ENCODE measurements at regions not wholly inside any gene's neighbourhood (a gene's known extent, or its start where the extent isn't known, plus 50 kb on each side); places are given as distances from the start of the nearest gene placed in this dataset.

DNA sequence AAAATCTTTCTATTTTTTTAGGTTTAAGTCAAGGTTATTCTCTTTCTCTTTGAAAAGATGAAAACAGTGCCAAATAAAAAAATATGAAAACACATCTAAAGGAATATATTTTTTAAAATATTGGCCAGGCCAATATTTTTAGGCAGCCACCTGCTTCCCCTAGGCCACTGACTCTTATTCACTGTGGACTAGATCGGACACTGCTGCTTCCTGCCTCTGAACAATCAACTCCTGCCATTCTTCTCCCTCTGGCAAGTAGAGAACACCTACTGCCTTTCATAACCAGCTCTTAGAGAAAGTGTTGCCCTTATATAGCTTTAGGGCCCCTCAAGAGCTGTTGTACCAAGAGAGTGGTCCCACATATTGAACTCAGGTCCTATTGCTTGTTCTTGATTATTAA lies 529.2 kb downstream of the RAPGEF2 start (continued):
- TF ChIP-seq SREBF2 (IDR thresholded peaks at IDR 0.05; ENCODE audit: low read length) = no peak
- TF ChIP-seq HDAC6 (IDR thresholded peaks at IDR 0.05; ENCODE audit: unreplicated experiment) = no peak
- TF ChIP-seq STAT3 (IDR thresholded peaks at IDR 0.05; ENCODE audit: low read depth, low read length) = no peak
- TF ChIP-seq ATF7 (IDR thresholded peaks at IDR 0.05; ENCODE audit: low read depth) = no peak
- TF ChIP-seq SMAD5 (IDR thresholded peaks at IDR 0.05; ENCODE audit: low read depth) = no peak
- no peak for TF ChIP-seq SIX5 (IDR thresholded peaks at IDR 0.05; ENCODE audit: low read depth, low read length, severe bottlenecking)
- no peak for TF ChIP-seq FOXM1 (IDR thresholded peaks at IDR 0.05; ENCODE audit: low read depth, low read length)
- TF ChIP-seq, protein P1, sequence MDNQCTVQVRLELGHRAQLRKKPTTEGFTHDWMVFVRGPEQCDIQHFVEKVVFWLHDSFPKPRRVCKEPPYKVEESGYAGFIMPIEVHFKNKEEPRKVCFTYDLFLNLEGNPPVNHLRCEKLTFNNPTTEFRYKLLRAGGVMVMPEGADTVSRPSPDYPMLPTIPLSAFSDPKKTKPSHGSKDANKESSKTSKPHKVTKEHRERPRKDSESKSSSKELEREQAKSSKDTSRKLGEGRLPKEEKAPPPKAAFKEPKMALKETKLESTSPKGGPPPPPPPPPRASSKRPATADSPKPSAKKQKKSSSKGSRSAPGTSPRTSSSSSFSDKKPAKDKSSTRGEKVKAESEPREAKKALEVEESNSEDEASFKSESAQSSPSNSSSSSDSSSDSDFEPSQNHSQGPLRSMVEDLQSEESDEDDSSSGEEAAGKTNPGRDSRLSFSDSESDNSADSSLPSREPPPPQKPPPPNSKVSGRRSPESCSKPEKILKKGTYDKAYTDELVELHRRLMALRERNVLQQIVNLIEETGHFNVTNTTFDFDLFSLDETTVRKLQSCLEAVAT (IDR thresholded peaks at IDR 0.05) = no peak

DNA sequence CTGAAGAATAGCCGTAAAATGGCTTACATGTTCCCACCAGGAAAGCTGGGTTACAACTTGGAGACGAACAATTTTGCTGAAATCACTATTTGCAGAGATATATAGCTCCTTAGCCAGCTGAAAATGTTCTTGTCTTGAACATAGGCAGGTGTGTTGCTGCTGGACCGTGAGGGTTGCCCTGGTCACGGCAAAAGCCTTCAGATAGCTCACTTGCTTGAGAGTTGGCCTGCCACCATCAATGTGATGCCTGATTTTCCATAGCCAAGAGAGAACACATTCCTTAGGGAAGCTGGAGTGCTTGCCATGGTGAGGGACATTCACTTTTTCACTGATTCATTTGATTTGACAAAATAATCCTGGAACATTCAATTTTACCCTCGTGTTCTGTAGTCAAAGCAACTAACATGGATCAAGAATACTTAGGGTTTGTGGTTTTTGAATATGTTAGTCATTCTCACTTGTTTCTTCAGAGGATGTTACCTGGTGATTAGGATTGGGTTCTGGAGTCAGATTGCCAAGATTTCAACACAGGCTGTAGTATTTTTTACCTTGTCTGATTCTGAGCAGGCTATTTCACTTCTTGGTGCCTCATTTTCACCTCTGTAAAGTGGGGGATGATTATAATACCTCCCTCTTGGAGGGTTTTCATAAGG lies 536.9 kb downstream of the RAPGEF2 start:
- FAIRE-seq = no peak
- in situ Hi-C loops (cut with MboI) = no loop called here
- H3K27ac ChIP-seq (ENCODE audit: control insufficient read depth, insufficient read depth) = no peak overlapping the region
- intact Hi-C loops (cut with micrococcal nuclease; ENCODE audit: unreplicated experiment) = no loop called here
- H3K9ac ChIP-seq (ENCODE audit: control insufficient read depth, insufficient read depth, low read length) = no peak overlapping the region
- H3K79me2 ChIP-seq (ENCODE audit: control insufficient read depth, insufficient read depth, low read length) = no peaks in the 10 kb centered on the region
- H3K9me3 ChIP-seq (replicated peaks; ENCODE audit: control insufficient read depth, insufficient read depth, low read length) = no peaks in the 10 kb centered on the region
- no peak overlapping the region for H3K4me2 ChIP-seq (ENCODE audit: control insufficient read depth, insufficient read depth)
- BruUV-seq (replicated peaks) = no TSS peak
- H3K4me3 ChIP-seq = no peak overlapping the region
- H3K36me3 ChIP-seq (ENCODE audit: control insufficient read depth in 2 of 2, insufficient read depth in 2 of 2, low read length in 1 of 2) = no peaks in the 10 kb centered on the region
- H2AFZ ChIP-seq (ENCODE audit: control insufficient read depth, low read depth, low read length) = no peak overlapping the region
- SMC1A ChIA-PET (ENCODE audit: uncharacterized antibody, unreplicated experiment) = no interaction called here
- H3K4me1 ChIP-seq (ENCODE audit: control insufficient read depth, insufficient read depth, low read length) = no peaks in the 10 kb centered on the region
- TF ChIP-seq, protein P2, sequence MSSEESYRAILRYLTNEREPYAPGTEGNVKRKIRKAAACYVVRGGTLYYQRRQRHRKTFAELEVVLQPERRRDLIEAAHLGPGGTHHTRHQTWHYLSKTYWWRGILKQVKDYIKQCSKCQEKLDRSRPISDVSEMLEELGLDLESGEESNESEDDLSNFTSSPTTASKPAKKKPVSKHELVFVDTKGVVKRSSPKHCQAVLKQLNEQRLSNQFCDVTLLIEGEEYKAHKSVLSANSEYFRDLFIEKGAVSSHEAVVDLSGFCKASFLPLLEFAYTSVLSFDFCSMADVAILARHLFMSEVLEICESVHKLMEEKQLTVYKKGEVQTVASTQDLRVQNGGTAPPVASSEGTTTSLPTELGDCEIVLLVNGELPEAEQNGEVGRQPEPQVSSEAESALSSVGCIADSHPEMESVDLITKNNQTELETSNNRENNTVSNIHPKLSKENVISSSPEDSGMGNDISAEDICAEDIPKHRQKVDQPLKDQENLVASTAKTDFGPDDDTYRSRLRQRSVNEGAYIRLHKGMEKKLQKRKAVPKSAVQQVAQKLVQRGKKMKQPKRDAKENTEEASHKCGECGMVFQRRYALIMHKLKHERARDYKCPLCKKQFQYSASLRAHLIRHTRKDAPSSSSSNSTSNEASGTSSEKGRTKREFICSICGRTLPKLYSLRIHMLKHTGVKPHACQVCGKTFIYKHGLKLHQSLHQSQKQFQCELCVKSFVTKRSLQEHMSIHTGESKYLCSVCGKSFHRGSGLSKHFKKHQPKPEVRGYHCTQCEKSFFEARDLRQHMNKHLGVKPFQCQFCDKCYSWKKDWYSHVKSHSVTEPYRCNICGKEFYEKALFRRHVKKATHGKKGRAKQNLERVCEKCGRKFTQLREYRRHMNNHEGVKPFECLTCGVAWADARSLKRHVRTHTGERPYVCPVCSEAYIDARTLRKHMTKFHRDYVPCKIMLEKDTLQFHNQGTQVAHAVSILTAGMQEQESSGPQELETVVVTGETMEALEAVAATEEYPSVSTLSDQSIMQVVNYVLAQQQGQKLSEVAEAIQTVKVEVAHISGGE (CRISPR knock-in tag; IDR thresholded peaks at IDR 0.05) = no peak
- no peak for TF ChIP-seq MTA3 (IDR thresholded peaks at IDR 0.05; ENCODE audit: borderline replicate concordance, low read length)
- no peak for TF ChIP-seq SREBF1 (IDR thresholded peaks at IDR 0.05; ENCODE audit: low read length)
- TF ChIP-seq, protein P3, sequence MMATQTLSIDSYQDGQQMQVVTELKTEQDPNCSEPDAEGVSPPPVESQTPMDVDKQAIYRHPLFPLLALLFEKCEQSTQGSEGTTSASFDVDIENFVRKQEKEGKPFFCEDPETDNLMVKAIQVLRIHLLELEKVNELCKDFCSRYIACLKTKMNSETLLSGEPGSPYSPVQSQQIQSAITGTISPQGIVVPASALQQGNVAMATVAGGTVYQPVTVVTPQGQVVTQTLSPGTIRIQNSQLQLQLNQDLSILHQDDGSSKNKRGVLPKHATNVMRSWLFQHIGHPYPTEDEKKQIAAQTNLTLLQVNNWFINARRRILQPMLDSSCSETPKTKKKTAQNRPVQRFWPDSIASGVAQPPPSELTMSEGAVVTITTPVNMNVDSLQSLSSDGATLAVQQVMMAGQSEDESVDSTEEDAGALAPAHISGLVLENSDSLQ (IDR thresholded peaks at IDR 0.05) = no peak
- TF ChIP-seq, protein P4, sequence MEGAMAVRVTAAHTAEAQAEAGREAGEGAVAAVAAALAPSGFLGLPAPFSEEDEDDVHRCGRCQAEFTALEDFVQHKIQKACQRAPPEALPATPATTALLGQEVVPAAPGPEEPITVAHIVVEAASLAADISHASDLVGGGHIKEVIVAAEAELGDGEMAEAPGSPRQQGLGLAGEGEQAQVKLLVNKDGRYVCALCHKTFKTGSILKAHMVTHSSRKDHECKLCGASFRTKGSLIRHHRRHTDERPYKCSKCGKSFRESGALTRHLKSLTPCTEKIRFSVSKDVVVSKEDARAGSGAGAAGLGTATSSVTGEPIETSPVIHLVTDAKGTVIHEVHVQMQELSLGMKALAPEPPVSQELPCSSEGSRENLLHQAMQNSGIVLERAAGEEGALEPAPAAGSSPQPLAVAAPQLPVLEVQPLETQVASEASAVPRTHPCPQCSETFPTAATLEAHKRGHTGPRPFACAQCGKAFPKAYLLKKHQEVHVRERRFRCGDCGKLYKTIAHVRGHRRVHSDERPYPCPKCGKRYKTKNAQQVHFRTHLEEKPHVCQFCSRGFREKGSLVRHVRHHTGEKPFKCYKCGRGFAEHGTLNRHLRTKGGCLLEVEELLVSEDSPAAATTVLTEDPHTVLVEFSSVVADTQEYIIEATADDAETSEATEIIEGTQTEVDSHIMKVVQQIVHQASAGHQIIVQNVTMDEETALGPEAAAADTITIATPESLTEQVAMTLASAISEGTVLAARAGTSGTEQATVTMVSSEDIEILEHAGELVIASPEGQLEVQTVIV (IDR thresholded peaks at IDR 0.05; ENCODE audit: borderline replicate concordance, partially characterized antibody) = no peak
- no peak for TF ChIP-seq POLR2A (IDR thresholded peaks at IDR 0.05; ENCODE audit: low read depth, low read length)
- TF ChIP-seq NFIC (IDR thresholded peaks at IDR 0.05; ENCODE audit: low read depth, low read length) = no peak
- no peak for TF ChIP-seq SIN3A (IDR thresholded peaks at IDR 0.05; ENCODE audit: low read depth, low read length)
- TF ChIP-seq NRF1 (conservative IDR thresholded peaks at IDR 0.05; ENCODE audit: low read depth, low read length) = no peak
- TF ChIP-seq SMAD5 (IDR thresholded peaks at IDR 0.05; ENCODE audit: low read depth) = no peak
- no peaks in the 10 kb centered on the region for H3K27me3 ChIP-seq (replicated peaks in 1 of 2; ENCODE audit: control insufficient read depth in 2 of 2, insufficient read depth in 2 of 2, low read length in 1 of 2)
- no peaks in the 10 kb centered on the region for H4K20me1 ChIP-seq (ENCODE audit: control insufficient read depth, insufficient read depth)
- WGBS (ENCODE audit: insufficient coverage, insufficient replicate concordance, low lambda C conversion rate, missing lambda C conversion rate) = 14% methylated on average over 5 of the region's 5 CpGs
- POLR2A ChIA-PET = no interaction called here
- no peak for ATAC-seq
- RAD21 ChIA-PET (ENCODE audit: unreplicated experiment) = no interaction called here
- DNase-seq (ENCODE audit: low read depth, low spot score) = no peak
- CTCF ChIA-PET = no interaction called here
